Vagina (tissue), 2 donors: ENCODE measurements at regions not wholly inside any gene's neighbourhood (a gene's known extent, or its start where the extent isn't known, plus 50 kb on each side); places are given as distances from the start of the nearest gene placed in this dataset.

Experiments used
- CTCF ChIP-seq, 3 experiments: fragments of 450-650 bp in 2 of 3; fragments of 200-600 bp in 1 of 3; sonication (generic) in 1 of 3; IDR thresholded peaks; one replicate each; pipeline ENCODE4 v1.5.1; 2017 to 2019; ENCODE audit warnings: antibody characterized with exemption in 3 of 3, mild to moderate bottlenecking in 2 of 3, moderate library complexity in 2 of 3
- POLR2A ChIP-seq, 2 donors: fragments of 450-650 bp; IDR thresholded peaks; one replicate each; pipeline ENCODE4 v1.6.1; 2017; ENCODE audit warnings: antibody characterized with exemption in 2 of 2, mild to moderate bottlenecking in 2 of 2, moderate library complexity in 2 of 2
- POLR2AphosphoS5 ChIP-seq, 2 donors: sonication (generic); formaldehyde crosslinking; IDR thresholded peaks; one replicate each; pipeline ENCODE4 v1.9.0; 2017; ENCODE audit warnings: antibody characterized with exemption in 2 of 2, mild to moderate bottlenecking in 2 of 2, low read depth in 1 of 2; ENCODE audit not compliant: insufficient read depth in 1 of 2

- peak in 1 of 2 donors; percentile 26 for TF ChIP-seq POLR2AphosphoS5 (IDR thresholded peaks at IDR 0.05; ENCODE audit: insufficient read depth in 1 of 2, low read depth in 1 of 2)
- TF ChIP-seq CTCF (IDR thresholded peaks at IDR 0.05) = no peak
- no peak for TF ChIP-seq POLR2A (IDR thresholded peaks at IDR 0.05)
Observed at GRCh38 chr14:54211551-54212308, 185.1 kb upstream of the CDKN3 start.
